ENCODE measurements at regions not wholly inside any gene's neighbourhood (a gene's known extent, or its start where the extent isn't known, plus 50 kb on each side); places are given as distances from the start of the nearest gene placed in this dataset.

- no peak for DNase-seq
Observed at GRCh38 chr2:236317938-236318396, 53.8 kb upstream of the ASB18 start.

- DNase-seq = no peak
Observed at GRCh38 chr2:236318401-236318800, 54.2 kb upstream of the ASB18 start.

- DNase-seq = no peak
Observed at GRCh38 chr2:236319036-236319435, 54.8 kb upstream of the ASB18 start.

GRCh38 chr2:236321415-236321814 is 57.2 kb upstream of the ASB18 start:
- no peak for DNase-seq

DNA sequence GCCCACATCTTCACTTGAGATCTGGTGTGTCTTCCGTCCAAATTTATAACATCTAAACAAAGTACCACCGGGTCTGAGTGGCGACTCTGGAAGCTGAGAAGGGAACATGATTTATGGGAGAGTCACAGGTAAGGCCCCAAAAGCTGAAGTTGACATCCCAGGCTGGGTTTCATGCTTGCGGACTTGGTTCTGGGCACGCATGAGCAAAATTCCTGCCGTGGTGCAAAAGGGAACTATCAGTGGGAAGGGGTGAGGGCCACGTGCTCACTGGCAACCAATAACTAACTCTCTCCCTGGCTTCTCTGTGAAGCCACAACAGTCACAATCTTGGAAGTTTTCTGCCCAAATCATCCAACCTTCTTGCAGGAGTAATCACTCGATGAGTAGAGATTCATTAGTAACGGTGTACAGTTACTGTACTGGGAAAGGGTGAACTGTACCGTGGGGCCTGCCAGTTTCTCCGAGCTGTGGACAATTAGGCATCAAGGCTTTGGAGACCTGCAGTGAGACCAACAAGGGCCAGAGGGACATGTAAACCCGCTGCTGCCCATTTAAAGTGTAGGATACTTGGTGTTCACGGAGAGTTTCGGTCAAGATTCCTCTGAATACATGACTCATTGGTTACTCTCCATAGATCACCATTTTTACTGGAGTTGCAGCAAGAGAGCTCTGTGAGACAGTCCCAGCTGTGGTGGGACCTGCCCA is 69.4 kb upstream of the ASB18 start:
- no peak for DNase-seq

- no peak for DNase-seq
Observed at GRCh38 chr2:236334122-236334876, 70.1 kb upstream of the ASB18 start.

DNA sequence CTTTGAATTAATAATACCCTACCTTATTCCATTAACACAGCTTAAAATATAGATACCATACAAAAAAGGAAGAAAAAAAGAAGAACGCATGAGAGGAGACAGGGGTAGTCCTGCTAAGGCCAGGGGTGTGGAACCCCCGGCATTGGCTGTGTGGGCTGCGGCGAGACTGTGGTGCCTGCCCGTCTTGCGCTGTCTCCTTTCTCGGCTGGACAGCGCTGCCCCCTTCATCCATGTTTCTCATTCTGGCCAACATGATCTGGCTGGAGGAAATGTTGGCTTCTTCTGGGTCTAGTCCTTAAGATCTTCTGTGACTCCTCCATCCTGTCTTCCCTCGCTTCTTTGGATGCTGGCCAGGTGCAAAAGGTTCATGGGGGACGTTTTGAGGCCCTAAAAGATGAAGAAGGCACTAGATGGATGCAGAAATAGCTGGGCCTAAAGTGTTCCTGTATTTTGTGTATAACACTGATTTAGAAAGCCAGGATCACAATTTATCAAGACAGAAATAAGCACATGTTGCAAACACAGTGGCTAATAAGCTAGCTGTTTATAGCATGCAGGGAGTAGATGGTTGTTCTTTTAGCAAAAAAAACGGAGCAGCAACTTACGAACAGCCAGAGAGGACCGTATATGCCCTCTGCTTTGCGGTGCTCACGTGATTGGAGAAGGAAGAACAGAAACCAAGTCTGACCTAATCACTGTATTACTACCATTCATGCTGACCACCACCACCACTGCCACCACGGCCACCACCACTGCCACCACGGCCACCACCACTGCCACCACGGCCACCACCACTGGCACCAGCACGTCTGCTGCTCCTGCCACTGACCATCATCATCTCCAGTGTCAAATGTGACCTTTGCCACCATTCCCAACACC is 71.7 kb upstream of the ASB18 start:
- no peak for DNase-seq

- no peak for DNase-seq
Observed at GRCh38 chr2:236336575-236337464, 72.6 kb upstream of the ASB18 start.

DNA sequence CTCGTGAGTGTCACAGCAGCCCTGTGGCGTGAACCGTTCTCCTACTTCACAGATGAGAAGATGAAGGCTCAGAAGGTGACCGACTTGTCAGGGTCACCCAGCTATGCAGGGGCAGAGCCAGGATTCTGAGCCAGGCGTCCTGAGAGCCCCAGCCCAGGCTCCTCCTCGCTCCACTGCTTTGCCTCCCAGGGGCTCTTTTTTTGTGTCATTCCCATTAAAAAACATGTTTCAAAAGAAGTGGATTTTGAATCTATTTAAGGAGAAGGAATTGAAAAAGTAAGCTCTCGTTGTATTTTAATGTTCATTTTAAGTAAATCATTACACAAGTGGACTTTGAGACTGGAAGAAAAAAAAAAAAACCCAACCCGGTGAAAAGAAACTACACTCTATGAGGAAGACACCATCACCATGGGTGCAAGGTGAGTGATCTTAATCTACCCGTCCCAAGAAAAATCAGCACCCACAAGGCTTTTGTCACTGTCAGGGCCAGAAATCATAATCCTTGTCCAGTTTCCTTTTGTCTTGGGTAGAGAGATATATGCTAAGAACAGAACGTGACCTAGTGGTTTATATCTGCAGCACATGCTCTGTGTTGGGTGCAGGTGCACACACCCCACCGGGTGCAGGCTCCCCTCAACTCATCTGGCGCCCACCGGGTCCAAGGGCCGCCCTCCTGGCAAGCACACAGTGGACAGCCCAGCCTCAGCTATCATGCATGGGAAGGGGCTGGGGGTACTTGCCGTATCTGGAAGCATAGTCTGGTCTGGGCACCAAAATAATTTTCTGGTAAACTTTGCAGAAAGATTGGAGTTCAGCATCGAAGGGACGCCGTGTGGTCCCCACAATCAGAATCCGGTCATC is 73.5 kb upstream of the ASB18 start:
- no peak for DNase-seq

DNA sequence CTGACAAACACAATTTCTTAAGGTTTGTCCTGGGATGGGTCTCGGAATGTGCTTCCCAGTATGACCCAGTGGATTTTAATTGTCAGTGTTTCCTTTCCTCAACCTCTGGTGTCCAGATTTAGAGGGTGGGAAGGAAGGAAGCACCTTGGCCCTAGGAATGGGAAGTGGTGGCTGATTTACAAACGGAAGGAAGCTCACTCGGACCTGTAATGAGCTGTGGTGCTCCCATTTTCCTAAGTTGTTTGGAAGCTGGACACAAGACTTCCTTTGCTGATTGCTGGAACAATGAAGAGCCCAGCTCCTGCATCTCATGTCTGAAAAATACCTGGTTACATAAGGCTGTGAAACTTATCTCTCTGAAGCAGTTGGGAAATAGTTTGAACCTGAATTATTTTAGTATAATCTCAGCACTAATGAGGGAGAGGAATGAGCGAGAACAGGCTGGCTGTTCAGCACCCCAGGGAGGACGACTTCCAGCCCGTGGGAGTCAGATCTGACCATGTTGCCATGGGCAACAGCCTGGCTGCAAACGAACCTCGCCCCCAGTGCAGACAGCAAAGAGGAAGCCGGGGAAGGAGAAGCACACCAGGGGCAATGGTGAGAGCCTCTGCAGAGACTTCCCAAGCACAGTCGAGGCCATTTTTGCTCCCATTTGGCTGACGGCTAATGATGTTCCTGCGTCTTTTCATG is 74.4 kb upstream of the ASB18 start:
- DNase-seq = no peak

DNA sequence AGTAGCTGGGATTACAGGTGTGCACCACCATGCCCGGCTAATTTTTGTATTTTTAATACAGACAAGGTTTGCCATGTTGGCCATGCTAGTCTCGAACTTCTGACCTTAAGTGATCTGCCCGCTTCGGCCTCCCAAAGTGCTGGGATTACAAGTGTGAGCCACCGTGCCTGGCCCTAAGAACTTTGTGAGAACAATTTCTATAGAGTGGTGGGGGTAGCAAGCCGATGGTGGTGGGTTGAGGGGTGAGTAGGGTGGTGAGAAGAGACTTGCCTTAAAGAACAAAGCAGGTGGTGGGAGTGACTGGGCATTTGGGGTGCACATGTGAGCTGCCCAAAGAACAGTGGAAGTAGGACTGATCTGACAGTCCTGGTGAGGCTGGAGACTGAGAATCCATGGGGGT is 76.0 kb upstream of the ASB18 start:
- DNase-seq = no peak

DNA sequence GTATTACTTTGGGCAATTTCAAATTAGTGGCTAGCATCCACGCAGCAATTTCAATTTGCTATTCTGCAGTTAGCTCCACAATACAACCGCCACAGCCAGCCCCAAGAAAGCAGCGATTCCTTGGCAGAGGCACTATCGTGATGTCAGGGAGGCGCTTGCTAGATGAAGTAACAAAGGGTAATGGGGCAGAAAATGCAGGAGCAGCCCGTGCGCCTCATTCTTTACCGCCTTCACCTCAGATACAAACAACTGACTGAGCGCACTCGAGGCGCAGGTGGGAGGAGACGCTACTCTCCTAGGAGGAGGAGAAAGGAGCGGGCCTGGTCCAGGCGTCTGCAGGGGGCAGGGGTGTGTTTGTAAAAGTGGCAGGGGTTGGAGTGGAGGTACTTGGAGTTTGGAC is 76.9 kb upstream of the ASB18 start:
- DNase-seq = no peak

DNA sequence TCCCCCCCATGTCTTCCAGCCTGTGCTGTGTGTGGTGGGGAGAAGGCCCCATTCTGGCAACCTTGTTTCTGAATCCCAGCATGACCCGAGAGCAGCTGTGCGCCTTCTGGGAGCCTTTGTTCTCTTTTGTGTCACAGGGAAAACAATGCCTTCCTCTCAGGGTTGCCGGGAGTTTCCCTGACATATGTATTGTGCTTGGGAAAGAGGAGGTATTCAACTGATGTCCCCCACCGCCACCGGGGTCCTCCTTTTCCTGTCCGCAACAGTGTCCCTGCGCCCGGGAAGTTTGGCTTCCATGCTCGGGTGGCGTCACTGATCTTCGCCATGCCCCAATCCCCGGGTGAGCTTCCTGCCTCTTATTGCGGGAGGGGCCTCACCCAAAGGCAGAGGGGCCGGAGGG is 77.5 kb upstream of the ASB18 start:
- no peak for DNase-seq

DNA sequence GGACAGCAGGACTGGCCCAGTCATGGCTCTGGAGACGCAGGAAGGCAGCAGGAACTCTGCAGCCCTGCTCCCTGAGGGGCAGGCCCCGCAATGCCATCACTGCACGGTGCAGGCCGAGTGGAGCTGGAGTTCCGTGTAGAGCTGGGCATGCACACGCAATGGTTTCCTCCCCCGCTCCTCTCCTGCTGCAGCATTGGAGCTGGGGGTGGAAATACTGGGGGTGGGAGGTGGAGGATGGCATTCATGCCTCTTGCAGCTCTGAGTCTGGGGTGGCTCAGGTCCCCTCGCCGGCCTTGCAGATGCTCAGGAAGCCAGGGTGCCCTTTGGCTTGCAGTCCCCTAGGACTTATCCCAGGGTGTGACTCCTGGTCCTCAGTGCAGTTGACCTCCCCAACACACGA is 78.3 kb upstream of the ASB18 start:
- DNase-seq = no peak

- no peak for DNase-seq
Observed at GRCh38 chr2:236342951-236343350, 78.7 kb upstream of the ASB18 start.

DNA sequence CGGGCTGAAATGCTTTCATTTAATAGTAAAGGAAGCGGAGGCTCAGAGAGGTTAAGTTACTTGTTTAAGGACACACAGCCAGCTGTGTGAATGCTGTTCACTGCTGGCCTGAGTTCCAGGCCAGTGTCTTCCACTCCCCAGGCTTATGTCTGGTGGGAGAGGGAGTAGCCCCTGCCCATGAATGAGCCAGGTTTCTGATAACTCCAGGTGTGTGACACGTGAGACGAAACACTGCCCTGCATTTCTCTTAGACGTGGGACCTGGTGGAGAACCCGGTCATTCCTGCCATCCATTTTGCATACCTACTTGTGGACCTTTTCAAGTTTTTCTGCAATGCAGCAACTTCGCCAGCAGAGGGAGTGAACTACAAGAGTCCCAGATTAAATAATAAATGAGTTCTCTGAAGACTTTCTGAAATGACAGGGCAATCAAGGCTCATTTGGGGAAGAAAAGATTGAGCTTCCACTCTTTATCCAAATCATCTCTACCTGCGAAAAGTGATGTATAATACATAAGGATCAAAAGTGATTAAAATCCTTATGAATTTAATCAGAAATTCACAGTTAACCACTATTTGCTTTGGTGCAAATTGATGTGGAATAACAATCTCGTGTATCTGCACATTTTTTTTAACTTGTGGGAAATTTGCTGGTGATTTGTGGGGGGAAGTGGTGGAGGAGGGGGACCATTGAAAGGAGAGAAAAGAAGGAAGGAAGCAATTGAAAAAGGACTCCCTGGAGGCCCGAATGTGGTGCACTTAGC is 79.4 kb upstream of the ASB18 start:
- DNase-seq = peak; percentile 68

DNA sequence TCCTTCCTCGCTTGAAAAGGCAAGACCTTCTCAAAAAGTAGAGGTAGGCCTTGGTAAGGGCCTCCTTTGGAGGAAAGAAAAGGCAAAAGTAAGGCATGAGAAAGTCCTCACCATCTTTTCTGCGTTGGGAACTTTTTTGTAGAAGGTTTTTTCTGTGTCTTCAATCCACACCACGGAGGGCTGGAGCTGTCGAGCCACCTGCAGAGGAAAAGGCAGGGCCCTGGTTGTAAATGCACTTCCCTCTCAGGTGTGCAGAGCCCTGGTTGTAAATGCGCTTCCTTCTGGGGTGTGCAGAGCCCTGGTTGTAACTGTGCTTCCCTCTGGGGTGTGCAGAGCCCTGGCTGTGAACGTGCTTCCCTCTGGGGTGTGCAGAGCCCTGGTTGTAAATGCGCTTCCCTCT is 80.2 kb upstream of the ASB18 start:
- no peak for DNase-seq

- no peak for DNase-seq
Observed at GRCh38 chr2:236345081-236345714, 81.0 kb upstream of the ASB18 start.

GRCh38 chr2:236346366-236346765 is 82.2 kb upstream of the ASB18 start:
- DNase-seq = no peak

GRCh38 chr2:236348279-236348678 is 84.1 kb upstream of the ASB18 start:
- no peak for DNase-seq
